Stimulated activated CD4-positive, alpha-beta T cell treated with anti-CD3 and anti-CD28 coated beads, Interleukin-12 subunit alpha, Interleukin-12 subunit beta, amount 100 ng/mL, for 24 hours (primary cell): ENCODE measurements at regions not wholly inside any gene's neighbourhood (a gene's known extent, or its start where the extent isn't known, plus 50 kb on each side); places are given as distances from the start of the nearest gene placed in this dataset.
"Not testable (repeated sequence)": the region's sequence is repeated elsewhere in the genome, so short reads cannot be mapped to it uniquely, and the experiment has no call there.

Experiments used
- DNase-seq, 2 experiments: peaks; one replicate each; pipeline ENCODE4 v3.0.0-alpha.2; 2020; ENCODE audit warnings: low read depth in 2 of 2

GRCh38 chr13:76659074-76659473, 227.1 kb downstream of the KCTD12 start:
- not testable (repeated sequence) for DNase-seq

- DNase-seq = no peak
Measured at GRCh38 chr13:76656500-76656899, 229.7 kb downstream of the KCTD12 start.

GRCh38 chr13:76656056-76656455, 230.1 kb downstream of the KCTD12 start:
- no peak for DNase-seq

- DNase-seq = no peak
Measured at GRCh38 chr13:76654263-76654662, 231.9 kb downstream of the KCTD12 start.

GRCh38 chr13:76651286-76651685, 234.9 kb downstream of the KCTD12 start:
- DNase-seq = no peak

GRCh38 chr13:76647550-76647949, 238.7 kb downstream of the KCTD12 start:
- DNase-seq = no peak

GRCh38 chr13:76646946-76647345, 239.3 kb downstream of the KCTD12 start:
- no peak for DNase-seq

- no peak for DNase-seq
Measured at GRCh38 chr13:76645632-76646031, 240.6 kb downstream of the KCTD12 start.

- DNase-seq = no peak
Measured at GRCh38 chr13:76644906-76645305, 241.3 kb downstream of the KCTD12 start.

- no peak for DNase-seq
Measured at GRCh38 chr13:76643596-76643995, 242.6 kb downstream of the KCTD12 start.

- DNase-seq = no peak
Measured at GRCh38 chr13:76641056-76641455, 245.1 kb downstream of the KCTD12 start.

GRCh38 chr13:76638882-76639281, 247.3 kb downstream of the KCTD12 start:
- no peak for DNase-seq

- no peak for DNase-seq
Measured at GRCh38 chr13:76638181-76638580, 248.0 kb downstream of the KCTD12 start.

GRCh38 chr13:76637641-76638141, 248.5 kb downstream of the KCTD12 start:
- no peak for DNase-seq

- no peak for DNase-seq
Measured at GRCh38 chr13:76636829-76637228, 249.4 kb downstream of the KCTD12 start.

- no peak for DNase-seq
Measured at GRCh38 chr13:76635232-76636230, 250.7 kb downstream of the KCTD12 start.

- DNase-seq = no peak
Measured at GRCh38 chr13:76634431-76635191, 251.6 kb downstream of the KCTD12 start.

- DNase-seq = no peak
Measured at GRCh38 chr13:76632401-76633044, 253.7 kb downstream of the KCTD12 start.

- no peak for DNase-seq
Measured at GRCh38 chr13:76630629-76631230, 255.5 kb downstream of the KCTD12 start.

GRCh38 chr13:76622315-76623040, 263.7 kb downstream of the KCTD12 start:
- no peak for DNase-seq

GRCh38 chr13:76621705-76622104, 264.5 kb downstream of the KCTD12 start:
- no peak for DNase-seq
